PC-9 (cell line): ENCODE measurements at regions not wholly inside any gene's neighbourhood (a gene's known extent, or its start where the extent isn't known, plus 50 kb on each side); places are given as distances from the start of the nearest gene placed in this dataset.

Source experiments
- BruUV-seq: library from RNA; stranded (reverse); fragments of 400-500 nt; replicated peaks from 2 replicates; lab custom pipeline; 2021; lab: Mats Ljungman, UMichigan
- CTCF ChIA-PET: fragments of 300-600 bp; sonication (Branson Sonifier 250); formaldehyde crosslinking; loops from one replicate; lab custom pipeline; 2022; ENCODE audit warnings: antibody characterized with exemption; lab: Charles Lee
- POLR2A ChIA-PET: fragments of 300-600 bp; sonication (Branson Sonifier 250); formaldehyde crosslinking; loops from one replicate; lab custom pipeline; 2022; ENCODE audit warnings: antibody characterized with exemption; ENCODE audit not compliant: unreplicated experiment; lab: Charles Lee
- DNase-seq, 2 experiments: peaks; one replicate each; pipeline versions ENCODE4 v3.0.0 to v3.0.0-alpha.2; 2015 to 2022; ENCODE audit warnings: mixed read lengths in 1 of 2
- H2AFZ ChIP-seq: fragments of 200-600 bp; sonication (generic); 2 replicates; pipeline ENCODE4 v1.8.1; 2017; ENCODE audit warnings: antibody characterized with exemption
- H3F3A ChIP-seq: fragments of 200-600 bp; sonication (generic); 2 replicates; pipeline ENCODE4 v1.8.1; 2017; ENCODE audit warnings: antibody characterized with exemption, mild to moderate bottlenecking, low read depth; ENCODE audit not compliant: insufficient read depth
- H3K27ac ChIP-seq: fragments of 200-600 bp; sonication (generic); 2 replicates; pipeline ENCODE4 v1.6.1; 2016; ENCODE audit warnings: mixed run types
- H3K27me3 ChIP-seq: fragments of 200-600 bp; sonication (generic); 2 replicates; pipeline ENCODE4 v1.6.1; 2016; ENCODE audit warnings: low read depth, mixed run types; ENCODE audit not compliant: insufficient read depth
- H3K36me3 ChIP-seq: fragments of 200-600 bp; sonication (generic); 2 replicates; pipeline ENCODE4 v1.6.1; 2016; ENCODE audit warnings: low read depth, mixed run types
- H3K4me1 ChIP-seq: fragments of 200-600 bp; sonication (generic); replicated peaks from 2 replicates; pipeline ENCODE4 v1.6.1; 2016; ENCODE audit warnings: mixed run types; ENCODE audit not compliant: insufficient read depth
- H3K4me2 ChIP-seq: fragments of 200-600 bp; sonication (generic); 2 replicates; pipeline ENCODE4 v1.6.1; 2017; ENCODE audit warnings: mixed run types
- H3K4me3 ChIP-seq: fragments of 200-600 bp; sonication (generic); 2 replicates; pipeline ENCODE4 v1.6.1; 2016; ENCODE audit warnings: mixed run types
- H3K79me2 ChIP-seq: fragments of 200-600 bp; sonication (generic); 2 replicates; pipeline ENCODE4 v1.6.1; 2017; ENCODE audit warnings: low read depth, mixed run types
- H3K9me2 ChIP-seq: fragments of 200-600 bp; sonication (generic); 2 replicates; pipeline ENCODE4 v1.8.1; 2017; ENCODE audit warnings: mild to moderate bottlenecking; ENCODE audit not compliant: insufficient read depth
- H3K9me3 ChIP-seq: fragments of 200-600 bp; sonication (generic); 2 replicates; pipeline ENCODE4 v1.8.1; 2016; ENCODE audit warnings: low read depth; ENCODE audit not compliant: insufficient read depth
- H4K20me1 ChIP-seq: fragments of 200-600 bp; sonication (generic); 2 replicates; pipeline ENCODE4 v1.8.1; 2017; ENCODE audit not compliant: insufficient read depth
- EZH2 ChIP-seq: fragments of 200-600 bp; sonication (generic); IDR thresholded peaks from 2 replicates; pipeline ENCODE4 v1.8.0; 2017; ENCODE audit warnings: antibody characterized with exemption, low read depth
- intact Hi-C: fragments of 100-400 bp; cut with micrococcal nuclease; formaldehyde crosslinking; loops from one replicate; pipeline ENCODE4 v1.10.0; 2022; ENCODE audit not compliant: unreplicated experiment
- TF ChIP-seq, protein P1 (sequence below): fragments of 200-600 bp; sonication (generic); conservative IDR thresholded peaks from 2 replicates; pipeline ENCODE4 v1.6.1; 2017; ENCODE audit warnings: mixed run types, antibody characterized with exemption, mild to moderate bottlenecking, moderate library complexity

DNA sequence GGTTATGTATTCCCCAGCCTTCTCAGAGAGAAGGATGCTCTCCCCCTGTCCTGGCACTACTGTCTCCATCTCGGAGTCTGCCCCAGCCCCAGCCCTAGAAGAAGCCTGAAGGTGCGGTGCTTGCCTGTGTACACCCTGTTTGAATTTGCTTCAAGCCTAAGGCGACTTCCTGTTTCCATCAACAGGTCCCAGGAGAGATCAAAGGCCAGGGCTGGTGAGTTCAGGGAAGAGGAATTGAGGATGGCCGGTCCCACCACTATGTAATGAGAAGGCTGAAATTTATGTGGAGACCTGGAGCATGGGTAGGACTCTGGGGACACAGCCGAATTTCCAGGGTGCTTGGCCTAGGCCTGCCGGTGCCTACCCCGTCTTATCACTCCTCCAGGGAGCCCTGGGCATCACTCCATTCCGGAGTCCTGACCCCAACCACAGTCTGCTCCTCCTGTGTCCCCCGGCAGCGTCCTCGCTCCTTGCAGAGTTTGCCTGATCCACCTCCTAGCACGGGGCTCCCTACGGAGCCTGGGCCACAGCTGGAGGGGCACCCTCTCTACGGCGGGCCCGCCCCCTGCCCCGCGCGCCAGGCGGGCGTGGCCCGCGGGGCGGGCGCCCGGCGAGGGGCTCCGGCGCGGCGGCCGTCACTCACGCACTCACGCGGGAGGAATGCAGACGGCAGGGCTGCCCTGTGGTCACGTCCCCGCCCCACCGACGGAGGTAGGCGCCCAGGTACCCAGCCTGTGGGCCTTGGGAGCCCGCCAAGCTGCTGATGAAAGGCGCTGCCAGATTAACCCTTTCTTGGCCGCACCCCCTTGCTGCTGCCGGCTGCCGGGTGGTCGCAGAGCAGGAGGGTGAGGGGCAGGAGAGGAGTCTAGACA, 53.8 kb upstream of the TAC4 start:
- Histone ChIP-seq H3K79me2 (no peaks in the 10 kb centered on the region), H2AFZ (no peak overlapping the region; the same call in 1 of the 2 replicates), H3F3A (peaks cover 52% of the 10 kb centered on the region), H3K9me3 (no peaks in the 10 kb centered on the region), H3K4me2 (peak overlapping the region; percentile 72), H3K4me3 (peak overlapping the region; percentile 39; the same call in 1 of the 2 replicates), H3K9me2 (no peaks in the 10 kb centered on the region), H3K27me3 (no peaks in the 10 kb centered on the region), H4K20me1 (no peaks in the 10 kb centered on the region), H3K4me1 (peaks cover 85% of the 10 kb centered on the region), H3K27ac (peak overlapping the region; percentile 59), H3K36me3 (no peaks in the 10 kb centered on the region)
- no TSS peak for BruUV-seq
- CTCF ChIA-PET, result interaction anchor here (0.8 to 1.1 kb wide), 2 partner anchors 8 to 96 kb away, joined by 4 to 5 read pairs; no protein-coding TSS in a partner anchor
- DNase-seq, result peak; percentile 66 to 75
- intact Hi-C loops, result loop anchor here (1.0 kb wide), 1 partner anchor 14 kb away; no protein-coding TSS in a partner anchor
- TF ChIP-seq, protein P1, sequence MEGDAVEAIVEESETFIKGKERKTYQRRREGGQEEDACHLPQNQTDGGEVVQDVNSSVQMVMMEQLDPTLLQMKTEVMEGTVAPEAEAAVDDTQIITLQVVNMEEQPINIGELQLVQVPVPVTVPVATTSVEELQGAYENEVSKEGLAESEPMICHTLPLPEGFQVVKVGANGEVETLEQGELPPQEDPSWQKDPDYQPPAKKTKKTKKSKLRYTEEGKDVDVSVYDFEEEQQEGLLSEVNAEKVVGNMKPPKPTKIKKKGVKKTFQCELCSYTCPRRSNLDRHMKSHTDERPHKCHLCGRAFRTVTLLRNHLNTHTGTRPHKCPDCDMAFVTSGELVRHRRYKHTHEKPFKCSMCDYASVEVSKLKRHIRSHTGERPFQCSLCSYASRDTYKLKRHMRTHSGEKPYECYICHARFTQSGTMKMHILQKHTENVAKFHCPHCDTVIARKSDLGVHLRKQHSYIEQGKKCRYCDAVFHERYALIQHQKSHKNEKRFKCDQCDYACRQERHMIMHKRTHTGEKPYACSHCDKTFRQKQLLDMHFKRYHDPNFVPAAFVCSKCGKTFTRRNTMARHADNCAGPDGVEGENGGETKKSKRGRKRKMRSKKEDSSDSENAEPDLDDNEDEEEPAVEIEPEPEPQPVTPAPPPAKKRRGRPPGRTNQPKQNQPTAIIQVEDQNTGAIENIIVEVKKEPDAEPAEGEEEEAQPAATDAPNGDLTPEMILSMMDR, result no peak
- no peak for TF ChIP-seq EZH2
- POLR2A ChIA-PET, result no interaction called here

GRCh38 chr17:49903523-49903922, 55.7 kb upstream of the TAC4 start:
- Histone ChIP-seq H3K4me1 (peaks cover 84% of the 10 kb centered on the region), H2AFZ (no peak overlapping the region), H3K4me2 (peak overlapping the region; percentile 72; the same call in 1 of the 2 replicates), H3K79me2 (no peaks in the 10 kb centered on the region), H3K9me2 (no peaks in the 10 kb centered on the region), H3K36me3 (no peaks in the 10 kb centered on the region), H3K27me3 (no peaks in the 10 kb centered on the region), H3K9me3 (no peaks in the 10 kb centered on the region), H3F3A (peaks cover 46% of the 10 kb centered on the region), H3K27ac (no peak overlapping the region), H4K20me1 (no peaks in the 10 kb centered on the region), H3K4me3 (no peak overlapping the region)
- DNase-seq, result no peak
- no peak for TF ChIP-seq EZH2
- TF ChIP-seq, protein P1, result no peak
- no TSS peak for BruUV-seq
- ChIA-PET CTCF (no interaction called here), POLR2A (no interaction called here)
- intact Hi-C loops, result no loop called here

GRCh38 chr17:49904893-49905292, 57.0 kb upstream of the TAC4 start:
- H3K27me3 ChIP-seq, result no peaks in the 10 kb centered on the region
- POLR2A ChIA-PET, result no interaction called here

More at GRCh38 chr17:49904893-49905292, 57.0 kb upstream of the TAC4 start:
- no TSS peak for BruUV-seq
- H3K4me2 ChIP-seq, result no peak overlapping the region
- H3K27ac ChIP-seq, result no peak overlapping the region
- no peak for DNase-seq
- peaks cover 83% of the 10 kb centered on the region for H3K4me1 ChIP-seq
- intact Hi-C loops, result no loop called here
- TF ChIP-seq, protein P1, result no peak
- TF ChIP-seq EZH2, result no peak
- H2AFZ ChIP-seq, result no peak overlapping the region
- CTCF ChIA-PET, result interaction anchor here (0.7 kb wide), 1 partner anchor 50 kb away, joined by 3 read pairs; no protein-coding TSS in a partner anchor
- no peaks in the 10 kb centered on the region for H3K9me3 ChIP-seq
- no peak overlapping the region for H3K4me3 ChIP-seq
- H3F3A ChIP-seq, result peaks cover 47% of the 10 kb centered on the region
- no peaks in the 10 kb centered on the region for H3K9me2 ChIP-seq
- H4K20me1 ChIP-seq, result no peaks in the 10 kb centered on the region
- H3K79me2 ChIP-seq, result no peaks in the 10 kb centered on the region
- H3K36me3 ChIP-seq, result no peaks in the 10 kb centered on the region
